SK-N-SH treated with all-trans-retinoic acid at 6 μM for 48 hours (cell line): ENCODE measurements at regions not wholly inside any gene's neighbourhood (a gene's known extent, or its start where the extent isn't known, plus 50 kb on each side); places are given as distances from the start of the nearest gene placed in this dataset.

Experiments used
- ARNTL ChIP-seq: fragments of 450-650 bp; formaldehyde crosslinking; IDR thresholded peaks from 2 replicates; pipeline ENCODE4 v1.5.0; 2020; ENCODE audit warnings: low read depth, mild to moderate bottlenecking, moderate library complexity, borderline replicate concordance
- CSRNP3 ChIP-seq: fragments of 250-450 bp; sonication (Bioruptor Pico); IDR thresholded peaks from 2 replicates; pipeline ENCODE4 v1.5.1; 2021; ENCODE audit warnings: mild to moderate bottlenecking, moderate library complexity
- OSR1 ChIP-seq: fragments of 250-450 bp; sonication (Bioruptor Pico); IDR thresholded peaks from 2 replicates; pipeline ENCODE4 v1.8.0; 2022; ENCODE audit warnings: moderate library complexity, mild to moderate bottlenecking, inconsistent platforms
- PATZ1 ChIP-seq: fragments of 250-450 bp; sonication (Bioruptor Pico); IDR thresholded peaks from 2 replicates; pipeline ENCODE4 v1.8.0; 2020; ENCODE audit warnings: mild to moderate bottlenecking, moderate library complexity, borderline replicate concordance
- POU6F1 ChIP-seq: fragments of 250-450 bp; sonication (Bioruptor Pico); IDR thresholded peaks from 2 replicates; pipeline ENCODE4 v1.8.0; 2021; ENCODE audit warnings: low read depth, mild to moderate bottlenecking, moderate library complexity, borderline replicate concordance
- RARB ChIP-seq: fragments of 250-450 bp; sonication (Bioruptor Pico); IDR thresholded peaks from 2 replicates; pipeline ENCODE4 v1.8.0; 2021; ENCODE audit warnings: mild to moderate bottlenecking, moderate library complexity
- TOX ChIP-seq: fragments of 250-450 bp; sonication (Bioruptor Pico); IDR thresholded peaks from 2 replicates; pipeline ENCODE4 v1.8.0; 2021; ENCODE audit warnings: mild to moderate bottlenecking, moderate library complexity, borderline replicate concordance
- ZFP3 ChIP-seq: fragments of 250-450 bp; sonication (Bioruptor Pico); IDR thresholded peaks from 2 replicates; pipeline ENCODE4 v1.5.0; 2020; ENCODE audit warnings: mild to moderate bottlenecking, moderate library complexity
- ZFP30 ChIP-seq: fragments of 450-650 bp; formaldehyde crosslinking; IDR thresholded peaks from 2 replicates; pipeline ENCODE4 v1.5.0; 2022; ENCODE audit warnings: mild to moderate bottlenecking, moderate library complexity
- ZNF70 ChIP-seq: fragments of 450-650 bp; formaldehyde crosslinking; IDR thresholded peaks from 2 replicates; pipeline ENCODE4 v1.5.0; 2020; ENCODE audit warnings: mild to moderate bottlenecking, moderate library complexity
- ZNF8 ChIP-seq: fragments of 450-650 bp; formaldehyde crosslinking; IDR thresholded peaks from 2 replicates; pipeline ENCODE4 v1.5.0; 2020; ENCODE audit warnings: mild to moderate bottlenecking, moderate library complexity

GRCh38 chr3:35079403-35079802 lies 559.9 kb upstream of the ARPP21 start:
- TF ChIP-seq RARB (CRISPR knock-in tag), result no peak
- no peak for TF ChIP-seq PATZ1 (CRISPR knock-in tag)
- TF ChIP-seq ZFP30 (CRISPR knock-in tag), result no peak
- no peak for TF ChIP-seq TOX (CRISPR knock-in tag)
- no peak for TF ChIP-seq CSRNP3 (CRISPR knock-in tag)
- TF ChIP-seq ZFP3 (CRISPR knock-in tag), result no peak
- TF ChIP-seq ZNF8, result no peak
- no peak for TF ChIP-seq ARNTL (CRISPR knock-in tag)
- no peak for TF ChIP-seq OSR1 (CRISPR knock-in tag)
- no peak for TF ChIP-seq ZNF70 (CRISPR knock-in tag)
- no peak for TF ChIP-seq POU6F1 (CRISPR knock-in tag)
